ENCODE measurements at regions not wholly inside any gene's neighbourhood (a gene's known extent, or its start where the extent isn't known, plus 50 kb on each side); places are given as distances from the start of the nearest gene placed in this dataset.

GRCh38 chr2:64225491-64225890 lies 81.3 kb upstream of the PELI1 start:
- DNase-seq (ENCODE audit: low read depth) (peak; percentile 78), FAIRE-seq (no peak)
- H3K4me3 ChIP-seq (ENCODE audit: low read depth, low read length): no peak overlapping the region
- TF ChIP-seq CTCF (IDR thresholded peaks at IDR 0.05; ENCODE audit: insufficient read depth, low read length, severe bottlenecking): no peak
- H3K36me3 ChIP-seq (ENCODE audit: control insufficient read depth, insufficient read depth, low read length): no peaks in the 10 kb centered on the region
- no peaks in the 10 kb centered on the region for H3K27me3 ChIP-seq (ENCODE audit: control insufficient read depth, insufficient read depth, low read length)

GRCh38 chr2:64226611-64227010 lies 82.4 kb upstream of the PELI1 start:
- DNase-seq (ENCODE audit: low read depth) (no peak), FAIRE-seq (no peak)
- no peak for TF ChIP-seq CTCF (IDR thresholded peaks at IDR 0.05; ENCODE audit: insufficient read depth, low read length, severe bottlenecking)
- Histone ChIP-seq H3K4me3 (ENCODE audit: low read depth, low read length) (no peak overlapping the region), H3K36me3 (ENCODE audit: control insufficient read depth, insufficient read depth, low read length) (no peaks in the 10 kb centered on the region), H3K27me3 (ENCODE audit: control insufficient read depth, insufficient read depth, low read length) (no peaks in the 10 kb centered on the region)

- H3K4me3 ChIP-seq (ENCODE audit: low read depth, low read length): peak overlapping the region; percentile 33
- H3K36me3 ChIP-seq (ENCODE audit: control insufficient read depth, insufficient read depth, low read length): no peaks in the 10 kb centered on the region
- TF ChIP-seq CTCF (IDR thresholded peaks at IDR 0.05; ENCODE audit: insufficient read depth, low read length, severe bottlenecking): no peak
- DNase-seq (ENCODE audit: low read depth) (no peak), FAIRE-seq (no peak)
- no peaks in the 10 kb centered on the region for H3K27me3 ChIP-seq (ENCODE audit: control insufficient read depth, insufficient read depth, low read length)
These were observed 83.4 kb upstream of the PELI1 start for GRCh38 chr2:64227603-64228125.

GRCh38 chr2:64228126-64228678 lies 84.0 kb upstream of the PELI1 start:
- FAIRE-seq: no peak
- peak; percentile 67 for DNase-seq (ENCODE audit: low read depth)
- TF ChIP-seq CTCF (IDR thresholded peaks at IDR 0.05; ENCODE audit: insufficient read depth, low read length, severe bottlenecking): no peak
- Histone ChIP-seq H3K36me3 (ENCODE audit: control insufficient read depth, insufficient read depth, low read length) (no peaks in the 10 kb centered on the region), H3K27me3 (ENCODE audit: control insufficient read depth, insufficient read depth, low read length) (no peaks in the 10 kb centered on the region), H3K4me3 (ENCODE audit: low read depth, low read length) (peak overlapping the region; percentile 33)

- DNase-seq (ENCODE audit: low read depth) (peak; percentile 64), FAIRE-seq (no peak)
- Histone ChIP-seq H3K4me3 (ENCODE audit: low read depth, low read length) (no peak overlapping the region), H3K36me3 (ENCODE audit: control insufficient read depth, insufficient read depth, low read length) (no peaks in the 10 kb centered on the region), H3K27me3 (ENCODE audit: control insufficient read depth, insufficient read depth, low read length) (no peaks in the 10 kb centered on the region)
- TF ChIP-seq CTCF (IDR thresholded peaks at IDR 0.05; ENCODE audit: insufficient read depth, low read length, severe bottlenecking): no peak
These were observed 84.7 kb upstream of the PELI1 start for GRCh38 chr2:64228918-64229317.

- no peak for FAIRE-seq
- no peaks in the 10 kb centered on the region for H3K27me3 ChIP-seq (ENCODE audit: control insufficient read depth, insufficient read depth, low read length)
- no peak for DNase-seq (ENCODE audit: low read depth)
- TF ChIP-seq CTCF (IDR thresholded peaks at IDR 0.05; ENCODE audit: insufficient read depth, low read length, severe bottlenecking): no peak
- no peaks in the 10 kb centered on the region for H3K36me3 ChIP-seq (ENCODE audit: control insufficient read depth, insufficient read depth, low read length)
- H3K4me3 ChIP-seq (ENCODE audit: low read depth, low read length): no peak overlapping the region
These were observed 86.3 kb upstream of the PELI1 start for GRCh38 chr2:64230540-64230939.
